Tibial artery (tissue), 4 donors: ENCODE measurements at regions not wholly inside any gene's neighbourhood (a gene's known extent, or its start where the extent isn't known, plus 50 kb on each side); places are given as distances from the start of the nearest gene placed in this dataset.
"Not testable (repeated sequence)": the region's sequence is repeated elsewhere in the genome, so short reads cannot be mapped to it uniquely, and the experiment has no call there.

ENCODE experiments used
- DNase-seq, 2 donors: peaks; one replicate each; pipeline ENCODE4 v3.0.0-alpha.2; 2019
- H3K27ac ChIP-seq, 2 donors: fragments of 200-600 bp; sonication (generic) in 1 of 2; 1 replicate in 1 of 2; 2 replicates in 1 of 2; pipeline ENCODE4 v1.5.1; 2018 to 2019; ENCODE audit warnings: mild to moderate bottlenecking in 1 of 2
- H3K27me3 ChIP-seq, 2 donors: fragments of 200-600 bp; sonication (generic) in 1 of 2; one replicate each; pipeline versions ENCODE4 v1.5.1 to v1.6.0; 2016 to 2019
- H3K36me3 ChIP-seq, 3 donors: fragments of 200-600 bp; sonication (generic) in 2 of 3; one replicate each; pipeline ENCODE4 v1.5.1; 2016 to 2019; ENCODE audit warnings: mild to moderate bottlenecking in 2 of 3
- H3K4me1 ChIP-seq, 4 donors: fragments of 200-600 bp; sonication (generic) in 2 of 4; 1 replicate in 3 of 4; 2 replicates in 1 of 4; pipeline ENCODE4 v1.5.1; 2016 to 2019
- H3K4me3 ChIP-seq, 2 donors: fragments of 200-600 bp; sonication (generic) in 1 of 2; 1 replicate in 1 of 2; 2 replicates in 1 of 2; pipeline ENCODE4 v1.5.1; 2018 to 2019; ENCODE audit warnings: mild to moderate bottlenecking in 2 of 2
- H3K9me3 ChIP-seq, 3 donors: fragments of 200-600 bp; sonication (generic) in 1 of 3; one replicate each; pipeline ENCODE4 v1.5.1; 2016 to 2019
- intact Hi-C: fragments of 100-400 bp; cut with DNase I; formaldehyde crosslinking; loops from one replicate; pipeline ENCODE4 v1.15.0; 2023; ENCODE audit warnings: low total_unique reads
- TF ChIP-seq, protein P1 (sequence below), 2 experiments: fragments of 200-600 bp in 1 of 2; fragments of 450-650 bp in 1 of 2; IDR thresholded peaks; one replicate each; pipeline ENCODE4 v1.5.1; 2017 to 2019; ENCODE audit warnings: antibody characterized with exemption in 2 of 2, mild to moderate bottlenecking in 1 of 2, moderate library complexity in 1 of 2

DNA sequence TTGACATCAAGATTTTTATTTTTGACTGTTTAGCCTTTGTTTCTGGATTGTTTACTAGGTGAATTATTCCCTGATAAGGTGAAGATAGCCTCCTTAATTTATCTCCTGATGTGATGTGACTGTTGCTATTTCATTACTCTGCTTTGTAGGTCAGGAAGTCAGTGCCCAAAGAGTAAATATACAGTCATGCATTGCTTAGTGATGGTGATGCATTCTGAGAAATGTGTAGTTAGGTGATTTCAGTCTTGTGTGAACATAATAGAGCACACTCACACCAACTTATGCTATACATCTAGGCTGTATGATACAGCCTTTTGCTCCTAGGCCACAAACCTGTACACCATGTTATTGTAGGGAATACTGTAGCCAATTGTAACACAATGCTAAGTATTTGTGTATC, 102.4 kb upstream of the THUMPD2 start:
- DNase-seq, result no peak
- H3K27me3 ChIP-seq, result no peaks in the 10 kb centered on the region
- peak overlapping the region in 1 of 2 donors; percentile 34 for H3K27ac ChIP-seq
- TF ChIP-seq, protein P1, sequence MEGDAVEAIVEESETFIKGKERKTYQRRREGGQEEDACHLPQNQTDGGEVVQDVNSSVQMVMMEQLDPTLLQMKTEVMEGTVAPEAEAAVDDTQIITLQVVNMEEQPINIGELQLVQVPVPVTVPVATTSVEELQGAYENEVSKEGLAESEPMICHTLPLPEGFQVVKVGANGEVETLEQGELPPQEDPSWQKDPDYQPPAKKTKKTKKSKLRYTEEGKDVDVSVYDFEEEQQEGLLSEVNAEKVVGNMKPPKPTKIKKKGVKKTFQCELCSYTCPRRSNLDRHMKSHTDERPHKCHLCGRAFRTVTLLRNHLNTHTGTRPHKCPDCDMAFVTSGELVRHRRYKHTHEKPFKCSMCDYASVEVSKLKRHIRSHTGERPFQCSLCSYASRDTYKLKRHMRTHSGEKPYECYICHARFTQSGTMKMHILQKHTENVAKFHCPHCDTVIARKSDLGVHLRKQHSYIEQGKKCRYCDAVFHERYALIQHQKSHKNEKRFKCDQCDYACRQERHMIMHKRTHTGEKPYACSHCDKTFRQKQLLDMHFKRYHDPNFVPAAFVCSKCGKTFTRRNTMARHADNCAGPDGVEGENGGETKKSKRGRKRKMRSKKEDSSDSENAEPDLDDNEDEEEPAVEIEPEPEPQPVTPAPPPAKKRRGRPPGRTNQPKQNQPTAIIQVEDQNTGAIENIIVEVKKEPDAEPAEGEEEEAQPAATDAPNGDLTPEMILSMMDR (IDR thresholded peaks at IDR 0.05), result no peak
- intact Hi-C loops, result no loop called here
- H3K4me1 ChIP-seq, result peaks cover 0 to 17% (median 5%) of the 10 kb centered on the region in 4 donors
- H3K4me3 ChIP-seq, result no peak overlapping the region
- H3K9me3 ChIP-seq, result no peaks in the 10 kb centered on the region
- H3K36me3 ChIP-seq, result no peaks in the 10 kb centered on the region

DNA sequence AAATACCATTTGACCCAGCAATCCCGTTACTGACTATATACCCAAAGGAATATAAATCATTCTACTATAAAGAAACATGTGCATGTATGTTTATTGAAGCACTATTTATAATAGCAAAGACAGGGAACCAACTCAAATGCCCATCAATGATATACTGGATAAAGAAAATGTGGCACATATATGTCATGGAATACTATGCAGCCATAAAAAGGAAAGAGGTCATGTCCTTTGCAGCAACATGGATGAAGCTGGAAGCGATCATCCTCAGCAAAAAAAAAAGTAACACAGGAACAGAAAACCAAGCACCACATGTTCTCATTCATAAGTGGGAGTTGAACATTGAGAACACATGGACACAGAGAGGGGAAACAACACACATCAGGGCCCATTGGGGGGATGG, 99.9 kb upstream of the THUMPD2 start:
- peaks cover 0 to 33% (median 13%) of the 10 kb centered on the region in 4 donors for H3K4me1 ChIP-seq
- H3K36me3 ChIP-seq, H3K4me3 ChIP-seq, H3K27me3 ChIP-seq, H3K9me3 ChIP-seq, intact Hi-C loops, DNase-seq, H3K27ac ChIP-seq: not testable (repeated sequence)

DNA sequence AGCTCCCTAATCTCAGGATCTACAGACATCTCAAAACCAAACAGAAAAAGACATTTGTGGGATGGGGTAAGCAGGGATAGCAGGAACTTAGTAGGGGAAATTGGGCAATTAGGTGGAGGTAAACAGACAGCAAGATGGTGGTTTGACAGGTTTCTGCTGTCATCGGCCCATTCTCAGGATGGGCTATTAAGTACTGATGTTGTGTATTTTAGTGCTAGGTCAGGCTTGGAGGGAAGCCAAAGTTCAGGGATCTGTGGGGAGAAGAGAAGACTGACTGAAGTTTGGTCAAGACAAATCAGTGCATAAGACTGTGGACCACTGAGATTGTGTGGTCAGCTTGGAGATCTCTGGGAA, 96.8 kb upstream of the THUMPD2 start:
- no peak overlapping the region for H3K4me3 ChIP-seq
- H3K4me1 ChIP-seq, result peaks cover 0 to 16% (median 9%) of the 10 kb centered on the region in 4 donors
- peak overlapping the region; percentile 23 to 59 for H3K27ac ChIP-seq
- H3K9me3 ChIP-seq, result no peaks in the 10 kb centered on the region
- TF ChIP-seq, protein P1 (IDR thresholded peaks at IDR 0.05), result no peak
- intact Hi-C loops, result no loop called here
- DNase-seq, result no peak
- no peaks in the 10 kb centered on the region for H3K27me3 ChIP-seq
- H3K36me3 ChIP-seq, result no peaks in the 10 kb centered on the region

DNA sequence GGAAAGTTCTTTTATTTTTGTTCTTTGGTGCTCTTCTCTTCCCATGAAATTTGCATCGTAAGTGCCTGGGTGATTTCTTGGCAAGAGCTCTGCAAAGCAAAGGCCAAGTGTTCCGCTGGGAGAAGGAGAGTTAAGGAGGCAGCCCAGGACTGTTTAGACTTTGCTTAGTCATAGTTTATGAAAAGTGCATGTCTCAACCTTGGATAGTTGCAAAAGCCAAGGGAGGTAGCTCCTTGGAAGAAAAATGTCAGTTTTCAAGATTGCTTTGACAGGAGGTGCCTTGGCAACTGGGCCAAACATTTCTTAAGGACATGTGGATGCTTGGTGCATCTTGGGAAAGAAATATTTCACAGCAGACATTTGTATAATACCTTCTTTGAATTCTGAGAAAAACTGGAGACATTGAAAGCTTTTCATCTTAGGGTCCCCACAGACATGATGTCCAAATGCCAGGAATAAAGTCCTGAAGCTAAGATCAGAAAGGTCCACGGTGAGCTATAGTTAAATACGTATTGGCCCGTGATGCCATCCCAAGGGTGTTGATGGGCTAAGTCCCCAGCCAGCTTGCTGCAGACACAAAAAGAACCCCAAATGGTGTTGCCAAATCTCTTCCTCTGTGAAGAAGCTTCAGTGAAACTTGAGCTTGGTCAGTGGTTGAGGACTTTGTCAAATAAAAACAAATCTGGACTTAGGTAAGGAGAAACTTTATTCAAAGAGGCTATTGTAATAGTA, 96.3 kb upstream of the THUMPD2 start:
- TF ChIP-seq, protein P1 (IDR thresholded peaks at IDR 0.05), result no peak
- intact Hi-C loops, result no loop called here

DNA sequence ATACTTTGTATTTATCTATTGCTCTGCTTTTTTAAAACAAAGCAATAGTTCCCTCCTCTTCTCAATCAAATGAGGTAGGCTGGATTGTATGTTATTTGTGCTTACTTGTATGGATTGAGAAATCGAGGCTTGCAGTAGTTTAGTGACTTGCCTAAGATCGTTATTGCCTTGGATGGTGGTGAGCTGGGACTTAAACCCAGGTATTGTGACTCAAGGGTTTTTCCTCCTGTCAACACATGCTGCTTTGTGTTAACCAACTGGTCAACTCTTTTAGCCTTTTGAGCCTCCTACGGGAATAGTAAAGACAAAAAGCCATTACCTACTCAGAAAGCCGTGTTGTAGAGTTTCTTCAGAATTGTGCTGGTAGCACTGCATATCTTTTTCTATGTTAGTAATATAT, 95.2 kb upstream of the THUMPD2 start:
- intact Hi-C loops, result no loop called here
- TF ChIP-seq, protein P1 (IDR thresholded peaks at IDR 0.05), result no peak
- Histone ChIP-seq H3K36me3 (no peaks in the 10 kb centered on the region), H3K27me3 (no peaks in the 10 kb centered on the region), H3K9me3 (no peaks in the 10 kb centered on the region), H3K4me1 (peaks cover 0 to 20% (median 9%) of the 10 kb centered on the region in 4 donors), H3K27ac (peak overlapping the region in 1 of 2 donors; percentile 59), H3K4me3 (no peak overlapping the region)
- DNase-seq, result no peak

More for the DNA sequence above, 96.3 kb upstream of the THUMPD2 start:
- DNase-seq, result peak; percentile 45 to 88
- H3K4me1 ChIP-seq, result peaks cover 0 to 17% (median 9%) of the 10 kb centered on the region in 4 donors
- no peaks in the 10 kb centered on the region for H3K36me3 ChIP-seq
- H3K4me3 ChIP-seq, result no peak overlapping the region
- peak overlapping the region; percentile 23 to 59 for H3K27ac ChIP-seq
- H3K27me3 ChIP-seq, result no peaks in the 10 kb centered on the region
- no peaks in the 10 kb centered on the region for H3K9me3 ChIP-seq

DNA sequence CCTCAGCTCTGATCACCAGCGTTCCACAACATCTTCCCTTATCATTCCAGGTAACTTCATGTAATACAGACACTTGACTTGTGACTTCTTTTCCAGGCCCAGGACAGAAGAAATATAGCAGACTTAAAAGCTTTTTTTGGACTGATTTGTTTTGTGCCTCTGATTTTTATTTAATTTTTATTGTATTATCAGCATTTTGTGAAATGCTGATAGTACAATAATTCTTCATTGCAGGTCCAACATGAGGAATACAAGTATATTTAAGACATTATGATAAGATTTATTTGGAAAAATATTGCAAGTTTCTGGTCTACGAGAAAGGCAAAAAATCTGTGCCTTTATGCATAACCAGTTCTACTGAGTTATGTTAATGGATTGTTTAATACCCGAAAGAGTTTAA, 94.5 kb upstream of the THUMPD2 start:
- no peaks in the 10 kb centered on the region for H3K9me3 ChIP-seq
- H3K36me3 ChIP-seq, result no peaks in the 10 kb centered on the region
- no peak overlapping the region for H3K4me3 ChIP-seq
- TF ChIP-seq, protein P1 (IDR thresholded peaks at IDR 0.05), result no peak
- no peak for DNase-seq
- H3K27ac ChIP-seq, result no peak overlapping the region
- H3K27me3 ChIP-seq, result no peaks in the 10 kb centered on the region
- intact Hi-C loops, result no loop called here
- H3K4me1 ChIP-seq, result peaks cover 0 to 20% (median 9%) of the 10 kb centered on the region in 4 donors
